ENCODE measurements at regions not wholly inside any gene's neighbourhood (a gene's known extent, or its start where the extent isn't known, plus 50 kb on each side); places are given as distances from the start of the nearest gene placed in this dataset.
"Not testable (repeated sequence)": the region's sequence is repeated elsewhere in the genome, so short reads cannot be mapped to it uniquely, and the experiment has no call there.

DNA sequence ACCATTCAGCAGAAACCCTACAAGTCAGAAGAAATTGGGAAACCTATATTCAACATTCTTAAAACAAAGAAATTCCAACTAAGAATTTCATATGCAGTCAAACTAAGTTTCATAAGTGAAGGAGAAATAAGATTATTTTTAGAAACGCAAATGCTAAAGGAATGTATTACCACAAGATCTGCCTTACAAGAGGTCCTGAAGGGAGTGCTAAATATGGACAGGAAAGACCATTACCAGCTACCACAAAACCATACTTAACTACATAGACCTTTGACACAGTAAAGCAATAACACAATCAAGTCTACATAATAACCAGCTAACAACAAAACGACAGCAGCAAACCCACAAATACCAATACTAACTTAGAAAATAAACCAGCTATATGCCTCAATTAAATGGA lies 169.3 kb upstream of the FGF16 start:
- H3K27ac ChIP-seq (ENCODE audit: insufficient read length, low read depth, low read length), result no peak overlapping the region
- H2AK5ac ChIP-seq (ENCODE audit: insufficient read length, low read length), result no peak overlapping the region
- H2AFZ ChIP-seq (ENCODE audit: low read length), result no peak overlapping the region
- Mint-ChIP-seq H3K4me3 (no peak overlapping the region), H3K27ac (no peak overlapping the region), H3K36me3 (ENCODE audit: insufficient read depth in 1 of 3, low read depth in 3 of 3) (peaks cover 0 to 19% (median 8%) of the 10 kb centered on the region in 3 experiments; a peak in 4 of 7 replicates), H3K9me3 (peaks cover 82 to 88% of the 10 kb centered on the region in 2 experiments), H3K4me1 (no peaks in the 10 kb centered on the region), H3K27me3 (ENCODE audit: low read depth) (peaks cover 1% of the 10 kb centered on the region; the same call in 1 of the 2 replicates)
- H3K9me3 ChIP-seq (ENCODE audit: control insufficient read depth, low read depth, low read length), result peaks cover 45% of the 10 kb centered on the region
- H3K27me3 ChIP-seq (ENCODE audit: insufficient read depth, low read length), result no peaks in the 10 kb centered on the region
- no peak overlapping the region for H3K4me2 ChIP-seq (ENCODE audit: insufficient read depth, insufficient read length, low read length)
- H2BK12ac ChIP-seq (ENCODE audit: insufficient read length, low read depth, low read length), result no peak overlapping the region
- H4K91ac ChIP-seq (ENCODE audit: insufficient read length, low read depth, low read length), result no peak overlapping the region
- no peaks in the 10 kb centered on the region for H3K4me1 ChIP-seq (ENCODE audit: insufficient read depth, low read length)
- H3K18ac ChIP-seq (ENCODE audit: insufficient read length, low read depth, low read length), result no peak overlapping the region
- no peak for DNase-seq
- H2BK120ac ChIP-seq (ENCODE audit: low read depth, low read length, poor library complexity, severe bottlenecking), result no peak overlapping the region
- H3K79me2 ChIP-seq (ENCODE audit: insufficient read depth, low read length), result no peaks in the 10 kb centered on the region
- no peak overlapping the region for H3K9ac ChIP-seq (ENCODE audit: extremely low read depth, insufficient read length, low read length)
- H3K56ac ChIP-seq (ENCODE audit: insufficient read length, low read depth, low read length), result no peak overlapping the region
- H2BK15ac ChIP-seq (ENCODE audit: low read depth, low read length), result no peak overlapping the region
- no peak overlapping the region for H3K14ac ChIP-seq (ENCODE audit: insufficient read depth, low read length)
- no peak overlapping the region for H2BK20ac ChIP-seq (ENCODE audit: low read depth, low read length, poor library complexity, severe bottlenecking)
- no peak overlapping the region for H4K8ac ChIP-seq (replicated peaks; ENCODE audit: insufficient read length, low read depth, low read length)
- H4K20me1 ChIP-seq (ENCODE audit: control insufficient read depth, insufficient read depth, insufficient read length), result no peaks in the 10 kb centered on the region
- H2BK5ac ChIP-seq (ENCODE audit: insufficient read length, low read length), result no peak overlapping the region
- TF ChIP-seq, protein P1, sequence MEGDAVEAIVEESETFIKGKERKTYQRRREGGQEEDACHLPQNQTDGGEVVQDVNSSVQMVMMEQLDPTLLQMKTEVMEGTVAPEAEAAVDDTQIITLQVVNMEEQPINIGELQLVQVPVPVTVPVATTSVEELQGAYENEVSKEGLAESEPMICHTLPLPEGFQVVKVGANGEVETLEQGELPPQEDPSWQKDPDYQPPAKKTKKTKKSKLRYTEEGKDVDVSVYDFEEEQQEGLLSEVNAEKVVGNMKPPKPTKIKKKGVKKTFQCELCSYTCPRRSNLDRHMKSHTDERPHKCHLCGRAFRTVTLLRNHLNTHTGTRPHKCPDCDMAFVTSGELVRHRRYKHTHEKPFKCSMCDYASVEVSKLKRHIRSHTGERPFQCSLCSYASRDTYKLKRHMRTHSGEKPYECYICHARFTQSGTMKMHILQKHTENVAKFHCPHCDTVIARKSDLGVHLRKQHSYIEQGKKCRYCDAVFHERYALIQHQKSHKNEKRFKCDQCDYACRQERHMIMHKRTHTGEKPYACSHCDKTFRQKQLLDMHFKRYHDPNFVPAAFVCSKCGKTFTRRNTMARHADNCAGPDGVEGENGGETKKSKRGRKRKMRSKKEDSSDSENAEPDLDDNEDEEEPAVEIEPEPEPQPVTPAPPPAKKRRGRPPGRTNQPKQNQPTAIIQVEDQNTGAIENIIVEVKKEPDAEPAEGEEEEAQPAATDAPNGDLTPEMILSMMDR (conservative IDR thresholded peaks at IDR 0.05), result no peak
- no peaks in the 10 kb centered on the region for H3K79me1 ChIP-seq (ENCODE audit: insufficient read depth, low read depth, low read length, poor library complexity, severe bottlenecking)
- no CpG with 5 or more reads among the region's 2 CpGs for WGBS (ENCODE audit: extremely low coverage, insufficient read length, low lambda C conversion rate)
- H3K4ac ChIP-seq (ENCODE audit: low read depth, low read length), result no peak overlapping the region
- H3K23ac ChIP-seq (ENCODE audit: insufficient read length, low read depth, low read length), result no peak overlapping the region
- no peak overlapping the region for H4K5ac ChIP-seq (ENCODE audit: insufficient read length, low read depth, low read length)
- no peak overlapping the region for H3T11ph ChIP-seq (ENCODE audit: low read length)
- H3K23me2 ChIP-seq (ENCODE audit: insufficient read length, low read depth, low read length, poor library complexity, severe bottlenecking), result no peaks in the 10 kb centered on the region

GRCh38 chrX:77279373-77279772 lies 167.8 kb upstream of the FGF16 start:
- not testable (repeated sequence) for H3T11ph ChIP-seq (ENCODE audit: low read length); H3K56ac ChIP-seq (ENCODE audit: insufficient read length, low read depth, low read length); H3K18ac ChIP-seq (ENCODE audit: insufficient read length, low read depth, low read length); H2BK120ac ChIP-seq (ENCODE audit: low read depth, low read length, poor library complexity, severe bottlenecking); H4K91ac ChIP-seq (ENCODE audit: insufficient read length, low read depth, low read length); H2BK15ac ChIP-seq (ENCODE audit: low read depth, low read length); H3K9ac ChIP-seq (ENCODE audit: extremely low read depth, insufficient read length, low read length); H2BK12ac ChIP-seq (ENCODE audit: insufficient read length, low read depth, low read length); H2BK5ac ChIP-seq (ENCODE audit: insufficient read length, low read length); H4K20me1 ChIP-seq (ENCODE audit: control insufficient read depth, insufficient read depth, insufficient read length); H3K4me1 Mint-ChIP-seq; H3K4me1 ChIP-seq (ENCODE audit: insufficient read depth, low read length); DNase-seq; H3K27ac Mint-ChIP-seq; H2AK5ac ChIP-seq (ENCODE audit: insufficient read length, low read length); H3K27ac ChIP-seq (ENCODE audit: insufficient read length, low read depth, low read length); H3K4me2 ChIP-seq (ENCODE audit: insufficient read depth, insufficient read length, low read length); H4K8ac ChIP-seq (replicated peaks; ENCODE audit: insufficient read length, low read depth, low read length); H3K79me1 ChIP-seq (ENCODE audit: insufficient read depth, low read depth, low read length, poor library complexity, severe bottlenecking); H3K4me3 Mint-ChIP-seq; H3K27me3 ChIP-seq (ENCODE audit: insufficient read depth, low read length); H2BK20ac ChIP-seq (ENCODE audit: low read depth, low read length, poor library complexity, severe bottlenecking); H3K27me3 Mint-ChIP-seq (ENCODE audit: low read depth); H3K4ac ChIP-seq (ENCODE audit: low read depth, low read length); H4K5ac ChIP-seq (ENCODE audit: insufficient read length, low read depth, low read length); H3K23me2 ChIP-seq (ENCODE audit: insufficient read length, low read depth, low read length, poor library complexity, severe bottlenecking); H3K23ac ChIP-seq (ENCODE audit: insufficient read length, low read depth, low read length); H3K14ac ChIP-seq (ENCODE audit: insufficient read depth, low read length); H3K79me2 ChIP-seq (ENCODE audit: insufficient read depth, low read length); H2AFZ ChIP-seq (ENCODE audit: low read length)
- WGBS (ENCODE audit: extremely low coverage, insufficient read length, low lambda C conversion rate), result no CpG with 5 or more reads among the region's 19 CpGs
- H3K9me3 ChIP-seq (ENCODE audit: control insufficient read depth, low read depth, low read length), result peaks cover 57% of the 10 kb centered on the region
- Mint-ChIP-seq H3K36me3 (ENCODE audit: insufficient read depth in 1 of 3, low read depth in 3 of 3) (peaks cover 0 to 21% (median 5%) of the 10 kb centered on the region in 3 experiments; a peak in 4 of 7 replicates), H3K9me3 (peaks cover 83 to 90% of the 10 kb centered on the region in 2 experiments)

All from H9 (cell line).